NCI-H1092 (cell line): ENCODE measurements at regions not wholly inside any gene's neighbourhood (a gene's known extent, or its start where the extent isn't known, plus 50 kb on each side); places are given as distances from the start of the nearest gene placed in this dataset.

Source experiments
- DNase-seq: peaks from one replicate; lab custom pipeline; 2025; lab: John Stamatoyannopoulos, UW

GRCh38 chr1:81071969-81072753 lies 728.6 kb upstream of the ADGRL2 start:
- DNase-seq = no peak

- DNase-seq = no peak
These were observed 729.5 kb upstream of the ADGRL2 start for GRCh38 chr1:81071072-81071858.

GRCh38 chr1:81069856-81070255 lies 730.9 kb upstream of the ADGRL2 start:
- DNase-seq = no peak

- no peak for DNase-seq
These were observed 732.0 kb upstream of the ADGRL2 start for GRCh38 chr1:81068726-81069125.

- DNase-seq = no peak
These were observed 746.9 kb upstream of the ADGRL2 start for GRCh38 chr1:81053826-81054225.

- no peak for DNase-seq
These were observed 748.6 kb upstream of the ADGRL2 start for GRCh38 chr1:81052162-81052561.

- DNase-seq = no peak
These were observed 750.3 kb upstream of the ADGRL2 start for GRCh38 chr1:81050390-81050789.

- no peak for DNase-seq
These were observed 756.0 kb upstream of the ADGRL2 start for GRCh38 chr1:81044708-81045107.

GRCh38 chr1:81042225-81042624 lies 758.5 kb upstream of the ADGRL2 start:
- DNase-seq = no peak

GRCh38 chr1:81034291-81034690 lies 766.4 kb upstream of the ADGRL2 start:
- DNase-seq = no peak

GRCh38 chr1:81032973-81033425 lies 767.7 kb upstream of the ADGRL2 start:
- DNase-seq = no peak

- DNase-seq = no peak
These were observed 768.4 kb upstream of the ADGRL2 start for GRCh38 chr1:81032374-81032773.

- no peak for DNase-seq
These were observed 770.3 kb upstream of the ADGRL2 start for GRCh38 chr1:81030441-81030840.

- no peak for DNase-seq
These were observed 771.5 kb upstream of the ADGRL2 start for GRCh38 chr1:81029266-81029665.

- DNase-seq = no peak
These were observed 777.5 kb upstream of the ADGRL2 start for GRCh38 chr1:81023187-81023724.

GRCh38 chr1:81021134-81021533 lies 779.6 kb upstream of the ADGRL2 start:
- no peak for DNase-seq

GRCh38 chr1:81020506-81020905 lies 780.2 kb upstream of the ADGRL2 start:
- DNase-seq = no peak

GRCh38 chr1:81010126-81010525 lies 790.6 kb upstream of the ADGRL2 start:
- DNase-seq = no peak

GRCh38 chr1:81008293-81008692 lies 792.4 kb upstream of the ADGRL2 start:
- DNase-seq = no peak

- no peak for DNase-seq
These were observed 793.7 kb upstream of the ADGRL2 start for GRCh38 chr1:81007024-81007423.

GRCh38 chr1:81006502-81006901 lies 794.2 kb upstream of the ADGRL2 start:
- DNase-seq = no peak

GRCh38 chr1:81004011-81004410 lies 796.7 kb upstream of the ADGRL2 start:
- no peak for DNase-seq

GRCh38 chr1:80994934-80995333 lies 805.8 kb upstream of the ADGRL2 start:
- no peak for DNase-seq
